AG04450 (cell line): ENCODE measurements at regions not wholly inside any gene's neighbourhood (a gene's known extent, or its start where the extent isn't known, plus 50 kb on each side); places are given as distances from the start of the nearest gene placed in this dataset.
"Not testable (repeated sequence)": the region's sequence is repeated elsewhere in the genome, so short reads cannot be mapped to it uniquely, and the experiment has no call there.

Experiments
- CTCF ChIA-PET: fragments of 300-600, 350-600 bp; formaldehyde crosslinking; extraction: SDS; loops from one replicate; lab custom pipeline; 2022; ENCODE audit warnings: antibody characterized with exemption, inconsistent platforms; lab: Charles Lee
- POLR2A ChIA-PET: fragments of 350-600 bp; formaldehyde crosslinking; extraction: SDS; loops from one replicate; lab custom pipeline; 2021; ENCODE audit warnings: antibody characterized with exemption, inconsistent platforms; lab: Yijun Ruan, JAX
- DNase-seq: peaks from one replicate; pipeline ENCODE4 v3.0.0-alpha.2; 2011; ENCODE audit warnings: low read depth, low spot score
- H3K27ac ChIP-seq: one replicate; pipeline ENCODE4 v1.5.1; 2012; ENCODE audit warnings: low read depth, low read length, control low read depth
- H3K27me3 ChIP-seq: one replicate; pipeline ENCODE4 v1.6.0; 2012; ENCODE audit warnings: low read length; ENCODE audit not compliant: control insufficient read depth, insufficient read depth
- H3K4me3 ChIP-seq: 2 replicates; pipeline ENCODE4 v1.5.1; 2011; ENCODE audit warnings: mild to moderate bottlenecking, low read depth, low read length, control low read depth
- H3K9me3 ChIP-seq: 2 replicates; pipeline ENCODE4 v1.5.1; 2012; ENCODE audit warnings: low read length; ENCODE audit not compliant: control insufficient read depth, insufficient read depth
- TF ChIP-seq, protein P1 (sequence below): IDR thresholded peaks from 2 replicates; pipeline ENCODE4 v1.5.1; 2011; ENCODE audit warnings: low read depth, low read length, control low read depth, inconsistent platforms

GRCh38 chr16:86888231-86889053 lies 310.1 kb downstream of the FOXL1 start:
- POLR2A ChIA-PET = no interaction called here
- no peak overlapping the region for H3K27ac ChIP-seq
- peaks cover 2% of the 10 kb centered on the region for H3K27me3 ChIP-seq
- DNase-seq = no peak
- TF ChIP-seq, protein P1, sequence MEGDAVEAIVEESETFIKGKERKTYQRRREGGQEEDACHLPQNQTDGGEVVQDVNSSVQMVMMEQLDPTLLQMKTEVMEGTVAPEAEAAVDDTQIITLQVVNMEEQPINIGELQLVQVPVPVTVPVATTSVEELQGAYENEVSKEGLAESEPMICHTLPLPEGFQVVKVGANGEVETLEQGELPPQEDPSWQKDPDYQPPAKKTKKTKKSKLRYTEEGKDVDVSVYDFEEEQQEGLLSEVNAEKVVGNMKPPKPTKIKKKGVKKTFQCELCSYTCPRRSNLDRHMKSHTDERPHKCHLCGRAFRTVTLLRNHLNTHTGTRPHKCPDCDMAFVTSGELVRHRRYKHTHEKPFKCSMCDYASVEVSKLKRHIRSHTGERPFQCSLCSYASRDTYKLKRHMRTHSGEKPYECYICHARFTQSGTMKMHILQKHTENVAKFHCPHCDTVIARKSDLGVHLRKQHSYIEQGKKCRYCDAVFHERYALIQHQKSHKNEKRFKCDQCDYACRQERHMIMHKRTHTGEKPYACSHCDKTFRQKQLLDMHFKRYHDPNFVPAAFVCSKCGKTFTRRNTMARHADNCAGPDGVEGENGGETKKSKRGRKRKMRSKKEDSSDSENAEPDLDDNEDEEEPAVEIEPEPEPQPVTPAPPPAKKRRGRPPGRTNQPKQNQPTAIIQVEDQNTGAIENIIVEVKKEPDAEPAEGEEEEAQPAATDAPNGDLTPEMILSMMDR = no peak
- CTCF ChIA-PET = no interaction called here
- H3K4me3 ChIP-seq = no peak overlapping the region
- H3K9me3 ChIP-seq = no peaks in the 10 kb centered on the region

DNA sequence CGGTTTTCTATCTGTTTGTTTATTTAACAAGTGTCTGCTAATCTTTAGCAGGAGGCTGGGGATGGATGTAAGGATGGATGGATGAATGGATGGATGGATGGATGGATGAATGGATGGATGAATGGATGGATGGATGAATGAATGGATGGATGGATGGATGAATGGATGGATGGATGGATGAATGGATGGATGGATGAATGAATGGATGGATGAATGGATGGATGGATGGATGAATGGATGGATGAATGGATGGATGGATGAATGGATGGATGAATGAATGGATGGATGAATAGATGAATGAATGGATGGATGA lies 310.7 kb downstream of the FOXL1 start:
- H3K9me3 ChIP-seq, POLR2A ChIA-PET, H3K4me3 ChIP-seq, CTCF ChIA-PET, H3K27ac ChIP-seq, DNase-seq, H3K27me3 ChIP-seq: not testable (repeated sequence)

DNA sequence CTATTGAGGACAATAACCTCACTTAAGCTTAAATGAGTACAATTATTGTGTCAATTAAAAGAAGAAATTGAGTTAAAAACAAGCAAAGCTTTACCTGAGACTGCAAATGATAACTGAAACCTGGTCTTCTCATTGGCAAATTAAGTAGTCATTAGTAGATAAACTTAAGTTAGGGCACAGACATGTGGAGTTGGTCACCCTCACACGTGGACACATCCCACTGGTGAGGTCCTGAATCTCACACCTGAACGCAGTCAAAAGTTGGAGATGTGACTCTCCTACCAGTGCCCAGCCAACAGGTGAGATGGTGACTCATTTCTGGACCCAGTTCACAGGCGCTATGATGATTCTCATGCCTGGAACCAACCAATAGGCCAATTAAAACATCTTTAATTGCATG lies 311.6 kb downstream of the FOXL1 start:
- Histone ChIP-seq H3K27ac (no peak overlapping the region), H3K9me3 (no peaks in the 10 kb centered on the region; the same call in 1 of the 2 replicates), H3K4me3 (no peak overlapping the region), H3K27me3 (peaks cover 5% of the 10 kb centered on the region)
- no peak for DNase-seq
- ChIA-PET POLR2A (no interaction called here), CTCF (no interaction called here)
- TF ChIP-seq, protein P1 = no peak

- POLR2A ChIA-PET = no interaction called here
- CTCF ChIA-PET = no interaction called here
- no peaks in the 10 kb centered on the region; the same call in 1 of the 2 replicates for H3K9me3 ChIP-seq
- peaks cover 6% of the 10 kb centered on the region for H3K27me3 ChIP-seq
- H3K27ac ChIP-seq = no peak overlapping the region
- no peak for DNase-seq
- H3K4me3 ChIP-seq = no peak overlapping the region
- TF ChIP-seq, protein P1 = no peak
Observed at GRCh38 chr16:86891121-86891520, 312.8 kb downstream of the FOXL1 start.

DNA sequence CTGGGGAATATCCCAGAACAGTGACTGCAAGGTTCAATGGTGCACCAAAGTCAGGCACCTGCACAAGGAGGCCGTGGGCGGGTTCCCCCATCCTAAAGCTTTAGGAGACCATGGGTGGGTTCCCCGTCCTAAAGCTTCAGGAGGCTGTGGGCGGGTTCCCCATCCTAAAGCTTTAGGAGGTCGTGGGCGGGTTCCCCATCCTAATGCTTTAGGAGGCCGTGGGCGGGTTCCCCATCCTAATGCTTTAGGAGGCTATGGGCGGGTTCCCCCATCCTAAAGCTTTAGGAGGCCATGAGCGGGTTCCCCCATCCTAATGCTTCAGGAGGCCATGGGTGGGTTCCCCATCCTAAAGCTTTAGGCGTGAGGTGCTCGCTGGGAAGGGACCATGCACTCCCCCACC lies 313.3 kb downstream of the FOXL1 start:
- Histone ChIP-seq H3K4me3 (no peak overlapping the region), H3K27me3 (peaks cover 6% of the 10 kb centered on the region), H3K9me3 (no peaks in the 10 kb centered on the region; the same call in 1 of the 2 replicates), H3K27ac (no peak overlapping the region)
- DNase-seq = no peak
- TF ChIP-seq, protein P1 = no peak
- ChIA-PET POLR2A (no interaction called here), CTCF (interaction anchor here (0.9 kb wide), 1 partner anchor 171 kb away, joined by 3 read pairs; no protein-coding TSS in a partner anchor)
